ENCODE measurements at regions not wholly inside any gene's neighbourhood (a gene's known extent, or its start where the extent isn't known, plus 50 kb on each side); places are given as distances from the start of the nearest gene placed in this dataset.
A peak's percentile ranks its signal among the peaks of the same experiment; 100 is the strongest.

DNA sequence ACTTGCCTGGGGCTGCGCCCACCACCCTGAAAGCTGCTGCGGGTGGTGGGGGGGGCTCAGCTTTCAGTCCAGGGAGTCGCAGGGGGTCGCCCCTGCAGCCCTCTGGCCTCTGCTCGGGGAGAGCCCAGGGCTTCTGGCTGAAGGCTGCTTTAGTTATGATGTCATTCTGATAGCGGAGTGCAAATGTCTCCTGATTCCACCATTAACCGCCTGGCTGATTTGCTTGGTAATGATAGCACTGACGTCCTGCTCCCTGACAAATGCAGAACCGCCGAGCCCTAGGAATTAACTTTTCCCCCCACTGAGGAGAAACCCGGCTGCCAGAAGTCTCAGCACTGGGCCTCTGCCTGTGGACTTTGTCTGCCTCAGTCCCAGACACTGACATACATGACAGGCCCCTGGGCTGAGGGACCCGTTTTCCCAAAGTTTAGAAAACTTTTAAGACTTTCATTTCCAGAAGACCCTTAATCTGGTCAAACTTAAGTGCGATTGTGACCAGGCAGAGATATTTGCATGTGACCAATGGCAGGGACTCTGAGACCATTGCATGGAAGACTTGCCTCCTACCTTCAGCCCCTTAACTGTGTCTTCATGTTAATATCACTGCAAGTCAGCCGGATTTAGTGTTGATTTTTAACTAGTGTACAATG is 142.5 kb upstream of the ZNF536 start:
- no peak for TF ChIP-seq GATA3 (IDR thresholded peaks at IDR 0.05; ENCODE audit: low read depth, low read length)
- no peak; the same call in 1 of the 2 replicates for TF ChIP-seq GATA2 (IDR thresholded peaks at IDR 0.05; ENCODE audit: low read depth, low read length)

DNA sequence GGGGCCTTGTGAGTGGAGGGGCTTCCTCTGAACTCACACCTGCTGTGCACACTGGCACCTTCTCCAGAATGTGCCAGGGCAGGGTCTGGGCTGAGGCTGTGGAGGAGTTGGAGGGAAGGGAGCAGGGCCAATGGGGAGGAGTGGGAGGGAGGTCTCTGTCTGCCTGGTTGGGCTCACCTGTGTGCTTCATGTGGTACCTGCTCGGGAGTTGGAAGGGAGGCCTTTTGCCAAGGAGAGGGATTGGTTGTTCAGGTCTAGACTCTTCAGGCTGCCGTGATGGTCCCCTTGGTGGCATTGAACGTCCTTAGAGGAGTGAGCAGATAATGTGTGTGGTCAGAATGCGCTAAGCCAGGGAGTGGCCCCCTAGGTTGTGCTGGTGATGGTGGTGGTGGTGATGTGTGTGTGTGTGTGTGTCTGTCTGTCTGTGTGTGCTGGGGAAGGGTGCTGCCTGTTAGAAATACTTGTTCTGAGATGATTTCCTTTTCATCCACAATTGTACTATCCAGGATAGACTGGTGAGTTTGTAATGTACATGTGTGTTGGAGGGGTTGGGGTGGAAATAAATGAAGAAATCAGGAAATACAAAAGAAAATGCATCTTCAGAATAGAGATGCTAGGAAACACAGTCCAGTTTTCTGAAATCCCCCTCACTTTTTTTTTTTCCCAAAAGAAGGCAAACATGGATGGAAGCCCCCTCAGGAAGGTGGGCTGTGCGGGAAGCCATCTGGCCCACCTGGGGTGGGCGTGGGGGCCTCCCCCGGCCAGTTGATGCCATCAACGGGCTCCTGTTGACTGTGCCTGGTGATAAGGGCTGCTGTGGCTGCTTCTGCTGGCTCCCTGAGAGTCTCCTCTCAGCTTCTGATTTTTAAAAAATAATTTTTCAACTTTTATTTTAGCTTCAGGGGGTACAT is 140.5 kb upstream of the ZNF536 start:
- TF ChIP-seq GATA3 (IDR thresholded peaks at IDR 0.05; ENCODE audit: low read depth, low read length) (no peak), GATA2 (IDR thresholded peaks at IDR 0.05; ENCODE audit: low read depth, low read length) (peak; percentile 36; the same call in 1 of the 2 replicates)

GRCh38 chr19:30233375-30233774 is 138.8 kb upstream of the ZNF536 start:
- TF ChIP-seq GATA3 (IDR thresholded peaks at IDR 0.05; ENCODE audit: low read depth, low read length) (no peak), GATA2 (IDR thresholded peaks at IDR 0.05; ENCODE audit: low read depth, low read length) (no peak)

GRCh38 chr19:30235946-30236345 is 136.2 kb upstream of the ZNF536 start:
- TF ChIP-seq GATA3 (IDR thresholded peaks at IDR 0.05; ENCODE audit: low read depth, low read length): no peak
- no peak for TF ChIP-seq GATA2 (IDR thresholded peaks at IDR 0.05; ENCODE audit: low read depth, low read length)

DNA sequence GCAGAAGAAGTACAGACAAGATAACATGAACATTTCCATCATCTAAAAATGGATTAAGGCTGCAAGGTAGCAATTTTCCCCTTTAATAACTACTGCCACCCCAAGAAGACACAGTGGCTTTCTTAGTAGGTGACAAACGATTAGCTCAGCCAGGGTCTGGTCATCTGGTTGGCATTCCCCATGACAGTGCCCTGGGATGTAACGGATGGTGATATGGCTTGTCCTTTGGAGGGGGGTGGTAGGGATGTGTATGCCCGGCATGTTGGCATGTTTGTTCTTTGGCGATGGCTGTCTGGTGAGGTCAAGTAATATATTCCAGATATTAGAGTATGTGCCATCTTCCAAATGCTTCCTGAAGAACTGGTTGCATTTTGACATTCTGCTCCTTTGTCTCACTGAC is 135.6 kb upstream of the ZNF536 start:
- TF ChIP-seq GATA2 (IDR thresholded peaks at IDR 0.05; ENCODE audit: low read depth, low read length): no peak
- TF ChIP-seq GATA3 (IDR thresholded peaks at IDR 0.05; ENCODE audit: low read depth, low read length): no peak

- TF ChIP-seq GATA2 (IDR thresholded peaks at IDR 0.05; ENCODE audit: low read depth, low read length) (no peak), GATA3 (IDR thresholded peaks at IDR 0.05; ENCODE audit: low read depth, low read length) (no peak)
Observed at GRCh38 chr19:30237140-30237539, 135.0 kb upstream of the ZNF536 start.

DNA sequence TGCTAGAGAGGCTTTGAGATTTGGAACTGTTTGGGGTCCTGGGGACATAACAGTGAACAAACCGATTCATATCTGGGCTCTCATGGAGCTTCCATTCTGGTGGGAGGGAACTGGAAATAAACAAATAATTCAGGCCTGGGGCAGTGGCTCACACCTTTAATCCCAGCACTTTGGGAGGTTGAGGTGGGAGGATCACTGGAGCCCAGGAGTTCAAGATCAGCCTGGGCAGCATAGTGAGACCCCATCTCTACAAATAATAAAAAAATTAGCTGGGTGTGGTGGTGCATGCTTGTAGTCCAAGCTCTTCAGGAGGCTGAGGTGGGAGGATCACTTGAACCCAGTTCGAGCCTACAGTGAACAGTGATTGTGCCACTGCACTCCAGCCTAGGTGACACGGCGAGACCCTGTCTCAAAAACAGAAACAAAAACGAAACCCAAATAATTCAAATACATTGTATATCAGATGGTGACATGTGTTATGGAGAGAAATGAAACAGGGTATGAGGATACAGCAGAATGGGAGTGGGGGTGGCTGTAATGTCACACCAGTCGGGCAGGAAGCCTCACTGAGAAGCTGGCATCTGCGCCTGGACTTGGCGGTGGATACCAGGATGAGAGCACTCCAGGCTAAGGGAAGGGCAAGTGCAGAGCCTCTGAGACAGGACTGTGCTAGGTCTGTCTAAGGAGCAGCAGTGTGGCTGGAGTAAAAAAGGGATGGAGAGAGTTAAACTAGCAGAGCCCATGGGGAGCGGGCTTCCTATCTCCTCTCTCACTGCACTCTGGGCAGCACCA is 131.1 kb upstream of the ZNF536 start:
- TF ChIP-seq GATA3 (IDR thresholded peaks at IDR 0.05; ENCODE audit: low read depth, low read length): no peak
- TF ChIP-seq GATA2 (IDR thresholded peaks at IDR 0.05; ENCODE audit: low read depth, low read length): no peak

DNA sequence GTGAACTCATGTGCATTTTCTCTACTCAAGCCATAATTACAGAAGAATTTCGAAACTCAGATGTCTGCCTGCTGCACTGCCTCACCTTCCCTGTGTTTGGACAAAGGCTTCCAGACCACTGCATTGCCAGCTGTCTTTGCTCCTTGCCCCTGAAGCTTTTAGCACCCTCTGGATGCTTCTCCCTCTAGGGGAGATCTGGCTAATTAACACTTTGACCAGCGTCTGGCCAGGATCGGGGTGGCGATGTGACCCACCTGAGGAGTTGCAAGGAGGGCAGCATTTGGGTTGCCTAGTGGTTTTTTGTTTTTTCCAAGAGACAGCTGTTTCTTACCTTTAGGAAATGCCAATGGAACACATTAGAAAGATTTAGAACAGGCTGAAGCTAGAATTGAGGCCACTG is 127.7 kb upstream of the ZNF536 start:
- no peak for TF ChIP-seq GATA3 (IDR thresholded peaks at IDR 0.05; ENCODE audit: low read depth, low read length)
- no peak for TF ChIP-seq GATA2 (IDR thresholded peaks at IDR 0.05; ENCODE audit: low read depth, low read length)

- TF ChIP-seq GATA3 (IDR thresholded peaks at IDR 0.05; ENCODE audit: low read depth, low read length): no peak
- TF ChIP-seq GATA2 (IDR thresholded peaks at IDR 0.05; ENCODE audit: low read depth, low read length): no peak
Observed at GRCh38 chr19:30245401-30246039, 126.7 kb upstream of the ZNF536 start.

DNA sequence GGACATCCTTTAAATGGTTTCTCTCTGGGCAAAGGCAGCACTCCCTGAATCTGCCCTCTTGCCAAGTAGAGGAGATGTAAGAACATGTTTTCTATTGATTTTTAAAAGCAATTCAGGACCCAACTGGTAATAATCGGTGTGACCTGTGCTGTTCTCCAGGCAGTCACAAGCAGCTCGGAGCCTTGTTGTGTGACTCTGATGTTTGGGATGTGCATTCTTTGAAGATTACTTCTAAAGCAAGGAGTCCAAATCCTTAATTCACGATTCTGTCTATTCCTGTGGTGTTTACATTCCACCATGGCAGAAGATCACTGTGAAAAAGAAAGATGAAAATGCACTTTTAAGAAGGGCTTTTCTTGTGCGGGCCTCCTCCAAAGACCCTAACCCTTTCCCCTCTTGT is 122.3 kb upstream of the ZNF536 start:
- no peak for TF ChIP-seq GATA3 (IDR thresholded peaks at IDR 0.05; ENCODE audit: low read depth, low read length)
- no peak for TF ChIP-seq GATA2 (IDR thresholded peaks at IDR 0.05; ENCODE audit: low read depth, low read length)

- TF ChIP-seq GATA3 (IDR thresholded peaks at IDR 0.05; ENCODE audit: low read depth, low read length) (no peak), GATA2 (IDR thresholded peaks at IDR 0.05; ENCODE audit: low read depth, low read length) (no peak)
Observed at GRCh38 chr19:30252214-30252613, 120.0 kb upstream of the ZNF536 start.

DNA sequence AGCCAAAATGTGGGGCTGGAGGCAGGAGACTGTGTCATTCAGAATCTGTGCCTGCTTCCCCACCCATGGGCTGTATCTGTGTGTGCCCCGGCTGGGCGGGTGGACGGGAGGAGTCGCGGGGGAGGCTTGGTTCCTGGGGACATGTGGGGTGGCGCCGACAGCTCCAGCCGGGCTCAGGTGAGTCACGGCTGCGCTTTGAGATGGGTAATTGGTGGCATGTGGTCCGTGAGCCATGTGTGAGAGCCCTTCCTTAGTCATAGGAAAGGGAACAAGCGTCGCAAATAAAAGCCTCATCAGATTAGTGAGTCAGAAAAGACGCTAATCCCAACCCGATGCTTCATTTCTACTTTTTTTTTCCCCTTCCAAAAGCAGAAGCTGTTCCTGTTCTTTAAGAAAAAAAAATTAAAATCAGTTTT is 118.6 kb upstream of the ZNF536 start:
- TF ChIP-seq GATA3 (IDR thresholded peaks at IDR 0.05; ENCODE audit: low read depth, low read length) (no peak), GATA2 (IDR thresholded peaks at IDR 0.05; ENCODE audit: low read depth, low read length) (no peak)

- TF ChIP-seq GATA3 (IDR thresholded peaks at IDR 0.05; ENCODE audit: low read depth, low read length) (no peak), GATA2 (IDR thresholded peaks at IDR 0.05; ENCODE audit: low read depth, low read length) (no peak)
Observed at GRCh38 chr19:30254158-30254557, 118.0 kb upstream of the ZNF536 start.

GRCh38 chr19:30254789-30255188 is 117.4 kb upstream of the ZNF536 start:
- TF ChIP-seq GATA3 (IDR thresholded peaks at IDR 0.05; ENCODE audit: low read depth, low read length): no peak
- no peak for TF ChIP-seq GATA2 (IDR thresholded peaks at IDR 0.05; ENCODE audit: low read depth, low read length)

Data from SH-SY5Y (cell line).